ENCODE measurements at regions not wholly inside any gene's neighbourhood (a gene's known extent, or its start where the extent isn't known, plus 50 kb on each side); places are given as distances from the start of the nearest gene placed in this dataset.

- DNase-seq: no peak
These were observed 172.8 kb downstream of the LINC00237 start for GRCh38 chr20:20933142-20933958.

DNA sequence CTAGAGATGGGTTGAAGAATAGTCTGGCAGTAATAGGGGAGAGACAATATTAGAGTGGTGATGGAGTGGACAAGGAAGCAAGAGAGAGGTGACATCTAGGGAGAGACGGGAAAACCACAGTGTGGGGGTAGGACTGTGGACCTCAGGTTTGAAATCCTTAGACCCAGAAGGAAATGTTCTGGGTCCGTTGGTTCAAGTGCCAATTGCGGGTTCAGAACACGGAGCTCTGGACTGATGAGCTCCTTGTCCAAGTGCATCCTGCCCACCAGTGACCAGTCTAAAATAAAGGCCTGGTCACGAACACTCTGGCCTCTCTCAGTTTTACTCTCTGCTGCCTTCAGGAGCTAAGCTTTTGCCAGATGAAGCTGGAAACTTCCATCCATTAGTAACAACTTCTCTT lies 174.0 kb downstream of the LINC00237 start:
- DNase-seq: no peak

DNA sequence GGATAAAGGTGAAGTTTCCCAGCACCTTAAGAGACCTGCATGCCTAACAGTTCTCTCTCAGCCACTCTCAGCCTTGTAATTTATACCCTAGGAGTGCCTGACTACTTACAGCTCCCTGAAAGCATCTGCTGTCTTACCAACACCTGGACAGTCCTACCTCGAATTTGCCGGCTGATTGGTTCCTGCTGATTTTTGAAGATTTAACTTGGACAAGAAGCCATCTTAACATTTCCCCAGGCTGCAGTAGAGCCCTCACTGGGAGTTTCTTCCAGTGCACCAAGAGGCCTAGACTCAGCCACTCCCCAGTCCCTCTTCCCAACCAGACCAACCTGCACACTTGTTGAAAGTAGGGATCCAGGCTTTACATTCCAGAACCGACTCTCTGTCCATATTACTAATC lies 174.5 kb downstream of the LINC00237 start:
- no peak for DNase-seq

- no peak for DNase-seq
These were observed 175.1 kb downstream of the LINC00237 start for GRCh38 chr20:20931024-20931423.

DNA sequence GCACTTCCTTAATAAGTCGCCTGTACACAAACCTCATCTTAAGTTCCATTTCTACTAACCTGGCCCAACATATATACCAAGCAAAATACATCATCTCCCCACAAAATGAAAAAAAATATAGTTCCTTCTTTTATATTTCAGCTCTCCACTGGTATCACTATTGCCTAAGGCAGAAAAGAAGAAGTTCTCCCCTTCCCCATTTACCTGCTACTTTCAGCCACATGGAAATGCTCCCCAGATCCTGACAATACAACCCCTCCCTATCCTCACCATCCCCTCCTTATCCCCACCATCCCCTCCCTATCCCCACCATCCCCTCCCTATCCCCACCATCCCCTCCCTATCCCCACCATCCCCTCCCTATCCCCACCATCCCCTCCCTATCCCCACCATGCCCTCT lies 175.7 kb downstream of the LINC00237 start:
- no peak for DNase-seq

- no peak for DNase-seq
These were observed 176.8 kb downstream of the LINC00237 start for GRCh38 chr20:20929341-20929740.

DNA sequence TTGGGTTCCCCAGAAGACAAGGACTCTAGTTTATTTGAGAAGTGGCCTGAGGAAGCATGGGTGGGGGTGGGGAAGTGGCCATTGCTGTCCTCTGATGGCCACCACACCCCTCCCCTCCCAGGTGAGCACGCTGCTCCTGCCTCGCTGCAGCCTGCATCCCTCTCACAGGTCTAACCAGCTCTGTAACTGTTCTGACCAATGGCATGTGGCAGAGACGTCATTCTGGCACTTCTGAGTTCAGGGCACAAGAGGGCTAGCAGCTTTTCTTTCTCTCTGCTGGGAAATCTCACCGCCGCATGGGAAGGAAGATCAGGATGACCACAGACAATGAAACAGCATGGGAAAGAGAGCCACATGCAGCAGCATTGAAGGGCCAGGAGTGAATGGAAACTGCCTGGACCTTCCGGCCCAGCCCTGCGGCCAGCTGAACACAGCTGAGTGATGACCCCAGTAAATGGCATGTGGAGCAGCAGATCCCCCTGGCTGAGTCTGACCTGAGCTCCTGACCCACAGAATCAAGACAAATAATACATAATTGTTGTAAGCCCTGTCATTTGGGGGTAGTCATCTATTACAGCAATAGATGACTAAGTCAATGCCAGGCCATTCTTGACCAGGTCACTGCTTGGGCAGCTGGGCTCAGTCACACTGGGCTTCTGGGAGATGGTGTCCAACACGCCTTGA lies 179.8 kb downstream of the LINC00237 start:
- DNase-seq: no peak

DNA sequence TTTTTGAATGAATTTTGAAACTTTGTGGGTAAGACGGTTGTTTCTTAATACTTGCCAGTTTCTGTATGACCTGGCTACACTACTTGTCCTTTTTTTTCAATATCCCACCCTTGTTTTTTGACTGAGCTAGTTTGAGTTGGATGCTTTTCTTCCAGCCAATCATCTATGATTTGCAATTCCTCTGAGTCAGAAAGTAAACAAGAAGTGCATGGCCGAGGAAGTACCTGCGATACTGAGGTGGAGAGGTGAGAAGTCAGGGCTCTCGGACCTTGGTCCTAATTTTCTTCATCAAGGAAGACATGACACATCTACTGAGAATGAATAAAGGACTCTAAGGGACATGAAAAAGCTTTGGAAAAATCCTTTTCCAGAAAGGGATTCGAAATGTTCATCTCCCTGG lies 185.7 kb downstream of the LINC00237 start:
- DNase-seq: no peak

DNA sequence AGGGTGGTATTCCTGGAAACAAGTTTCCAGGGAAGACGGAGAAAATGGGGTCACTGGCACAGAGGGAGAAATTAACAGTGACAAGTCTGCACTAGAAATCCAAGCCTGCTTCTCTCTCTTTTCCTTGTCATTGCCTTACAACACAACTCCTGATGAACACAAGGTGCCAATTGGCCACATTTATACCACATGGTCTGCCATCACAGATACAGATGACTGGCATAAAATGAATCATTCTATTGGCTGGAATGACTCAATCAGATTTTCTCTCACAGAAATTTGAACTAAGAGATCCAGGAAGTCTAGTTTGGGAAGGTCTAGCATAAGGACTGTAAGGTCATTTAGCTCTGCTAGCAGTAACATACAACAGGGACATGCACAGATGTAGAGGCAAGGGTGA lies 190.3 kb downstream of the LINC00237 start:
- no peak for DNase-seq

- DNase-seq: no peak
These were observed 192.0 kb upstream of the RALGAPA2 start for GRCh38 chr20:20904501-20904831.

DNA sequence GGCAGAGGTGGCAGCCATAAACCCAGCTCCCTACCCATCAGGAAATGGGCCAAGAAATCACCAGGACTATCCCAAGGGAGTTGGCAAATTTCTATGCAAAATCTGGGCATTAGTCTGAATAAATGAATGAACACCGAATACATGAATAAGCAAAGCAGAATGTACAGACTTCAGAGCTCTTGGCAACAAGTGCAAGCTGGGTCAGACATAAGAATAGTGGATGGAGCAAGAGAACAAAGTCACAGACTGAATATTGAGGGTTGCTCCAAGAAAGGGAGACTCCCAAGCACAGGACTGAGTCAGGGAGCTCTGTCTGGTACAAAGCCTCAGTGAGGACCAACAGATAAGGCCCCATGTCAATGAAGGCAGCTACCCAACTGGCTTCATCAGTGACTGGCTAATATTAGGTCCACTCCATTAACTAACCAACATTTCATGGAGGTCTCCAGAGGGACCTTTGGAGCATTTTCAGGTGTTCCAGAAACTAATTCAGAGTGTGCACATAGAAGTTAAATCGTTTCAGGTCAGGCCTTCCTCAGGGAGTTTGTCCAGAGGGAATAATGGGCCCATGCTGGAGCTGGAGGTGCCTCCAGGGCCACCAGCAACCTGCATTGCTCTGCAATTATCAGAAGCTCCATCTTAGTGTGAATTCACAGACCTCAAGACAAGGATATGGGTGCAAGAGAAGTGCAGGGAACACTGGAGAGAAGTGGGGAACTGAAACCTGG lies 191.5 kb upstream of the RALGAPA2 start:
- no peak for DNase-seq

DNA sequence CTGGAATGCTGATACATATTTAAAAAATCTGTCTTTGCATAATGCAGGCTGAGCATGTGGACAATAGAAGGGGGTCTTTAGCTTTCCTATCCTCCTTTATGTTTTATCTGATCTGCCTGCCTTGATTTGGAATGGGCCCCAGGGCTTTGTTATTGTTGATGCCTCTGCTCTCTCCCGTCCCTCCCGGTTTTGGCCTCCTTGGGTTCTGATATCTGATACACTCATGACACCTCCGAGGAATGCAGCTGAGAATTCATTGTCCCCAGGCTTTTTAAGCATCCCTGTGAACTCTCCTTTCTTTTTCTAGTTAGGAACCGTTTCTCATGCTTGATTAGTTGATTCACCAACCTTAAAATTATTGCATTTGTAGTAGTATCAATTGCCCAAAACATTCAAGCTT lies 185.5 kb upstream of the RALGAPA2 start:
- DNase-seq: no peak

DNA sequence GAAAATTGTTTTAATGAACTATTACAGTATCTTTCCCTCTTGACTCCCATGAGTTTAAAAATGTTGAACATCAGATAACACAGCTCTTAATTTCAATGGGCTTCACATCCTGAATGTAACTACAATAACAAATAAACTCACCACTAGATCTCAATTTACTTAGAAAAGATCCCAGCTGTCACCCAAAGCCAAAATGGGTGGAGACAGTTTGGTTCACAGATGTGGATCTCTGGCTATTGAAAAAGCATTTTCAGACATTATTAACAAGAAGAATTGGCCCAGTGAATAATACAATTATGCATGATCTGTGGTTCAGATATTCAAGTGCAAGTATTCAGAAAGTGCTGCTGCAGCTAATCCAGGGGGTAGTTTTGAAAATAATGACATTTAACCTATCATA lies 184.7 kb upstream of the RALGAPA2 start:
- no peak for DNase-seq

- no peak for DNase-seq
These were observed 184.2 kb upstream of the RALGAPA2 start for GRCh38 chr20:20896606-20897005.

GRCh38 chr20:20895537-20895936 lies 183.1 kb upstream of the RALGAPA2 start:
- no peak for DNase-seq

GRCh38 chr20:20894753-20895152 lies 182.3 kb upstream of the RALGAPA2 start:
- DNase-seq: no peak

DNA sequence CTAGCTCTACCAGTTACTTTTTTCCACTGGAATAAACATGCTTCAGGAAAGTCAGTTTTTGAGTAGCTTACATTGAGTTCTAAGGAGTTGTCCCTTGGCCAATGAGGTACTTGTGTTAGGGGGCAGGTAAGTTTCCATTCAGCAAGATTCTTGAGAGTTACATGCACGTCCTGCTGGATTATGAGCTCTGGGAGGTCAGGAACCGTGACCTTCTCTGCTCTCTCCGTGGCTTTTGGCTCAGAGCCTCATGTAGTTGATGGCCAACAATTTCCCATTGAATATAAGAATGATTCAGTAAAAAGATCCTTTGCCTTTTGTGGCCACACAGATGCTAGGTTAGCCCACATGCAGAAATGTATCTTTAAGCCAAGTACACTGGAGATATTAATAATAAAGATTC lies 181.8 kb upstream of the RALGAPA2 start:
- DNase-seq: no peak

DNA sequence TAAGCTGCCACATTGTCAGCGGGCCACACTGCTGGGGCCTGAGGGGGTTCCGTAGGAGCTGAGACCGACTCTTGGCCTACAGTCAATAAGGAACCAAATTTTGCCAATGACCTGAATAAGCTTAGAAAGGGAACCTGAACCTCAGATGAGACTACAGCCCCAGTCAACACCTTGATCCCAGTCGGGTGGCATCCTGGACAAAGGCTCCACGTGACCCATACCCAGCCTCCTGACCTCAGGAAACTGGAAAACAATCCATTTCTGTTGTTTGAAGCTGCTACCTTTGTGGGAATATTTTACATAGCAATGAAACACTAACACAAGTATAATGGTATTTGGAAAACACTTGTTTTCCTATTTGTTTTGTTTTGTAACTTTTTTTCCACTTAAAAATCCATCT lies 179.9 kb upstream of the RALGAPA2 start:
- no peak for DNase-seq

GRCh38 chr20:20890751-20891150 lies 178.3 kb upstream of the RALGAPA2 start:
- DNase-seq: no peak

- DNase-seq: no peak
These were observed 176.5 kb upstream of the RALGAPA2 start for GRCh38 chr20:20888936-20889335.

- no peak for DNase-seq
These were observed 175.8 kb upstream of the RALGAPA2 start for GRCh38 chr20:20888266-20888656.

- no peak for DNase-seq
These were observed 175.3 kb upstream of the RALGAPA2 start for GRCh38 chr20:20887593-20888265.

DNA sequence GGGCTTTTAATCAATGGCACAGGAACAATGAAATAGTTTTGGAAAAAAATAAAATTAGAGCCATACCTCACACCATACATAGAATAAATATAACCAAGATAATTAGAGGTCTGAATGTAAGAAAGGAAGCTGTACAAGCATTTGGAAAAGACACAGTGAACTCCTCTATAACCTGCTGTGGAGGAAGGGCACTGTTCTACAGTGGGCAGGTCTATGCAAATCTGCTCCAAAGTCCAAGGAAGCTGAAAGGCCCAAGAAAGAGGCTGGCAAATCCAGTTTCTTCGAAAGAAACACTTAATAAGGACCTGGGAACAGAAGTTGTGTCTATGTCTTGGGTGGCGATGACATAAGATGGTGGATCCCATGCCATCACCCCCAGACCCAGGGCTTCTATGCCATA lies 169.4 kb upstream of the RALGAPA2 start:
- no peak for DNase-seq

DNA sequence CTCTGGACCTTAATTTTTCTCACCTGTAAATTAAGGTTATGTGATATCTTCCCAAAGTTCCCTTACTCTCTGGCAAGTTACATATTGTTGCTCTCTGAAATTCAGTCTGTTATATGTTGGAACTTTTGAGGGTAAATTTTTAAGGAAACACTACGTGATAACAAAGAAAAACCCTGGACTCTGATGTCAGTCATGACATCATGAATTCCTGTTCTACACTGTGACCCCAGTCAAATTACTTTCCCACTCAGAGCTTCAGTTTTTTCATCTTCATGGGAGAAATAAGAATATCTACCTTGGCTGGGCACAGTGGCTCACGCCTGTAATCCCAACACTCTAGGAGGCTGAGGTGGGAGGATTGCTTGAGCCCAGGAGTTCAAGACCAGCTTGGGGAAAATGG lies 164.6 kb upstream of the RALGAPA2 start:
- no peak for DNase-seq

All from inflammatory macrophage treated with lipopolysaccharide for 4 hours (primary cell).